Lower leg skin (tissue), 4 donors: ENCODE measurements at regions not wholly inside any gene's neighbourhood (a gene's known extent, or its start where the extent isn't known, plus 50 kb on each side); places are given as distances from the start of the nearest gene placed in this dataset.
"Not testable (repeated sequence)": the region's sequence is repeated elsewhere in the genome, so short reads cannot be mapped to it uniquely, and the experiment has no call there.

ENCODE experiments used
- DNase-seq, 2 donors: peaks; one replicate each; pipeline ENCODE4 v3.0.0-alpha.2; 2019; ENCODE audit warnings: low spot score in 2 of 2
- H3K4me3 ChIP-seq: fragments of 200-600 bp; sonication (generic); 2 replicates; pipeline ENCODE4 v1.5.1; 2017; ENCODE audit warnings: mild to moderate bottlenecking, low read depth; ENCODE audit not compliant: poor library complexity, severe bottlenecking
- CTCF ChIP-seq, 3 donors: fragments of 450-650 bp; IDR thresholded peaks; one replicate each; pipeline ENCODE4 v1.5.1; 2016; ENCODE audit warnings: antibody characterized with exemption in 3 of 3, mild to moderate bottlenecking in 3 of 3, moderate library complexity in 2 of 3
- POLR2A ChIP-seq, 2 donors: fragments of 450-650 bp; IDR thresholded peaks; one replicate each; pipeline ENCODE4 v1.6.1; 2016 to 2017; ENCODE audit warnings: antibody characterized with exemption in 2 of 2, mild to moderate bottlenecking in 1 of 2, moderate library complexity in 1 of 2
- WGBS, 2 donors: methylation state at CpG; one replicate each; pipeline ENCODE4 v1.1.5; 2018; 5-methylcytosine and 5-hydroxymethylcytosine counted together
- intact Hi-C: fragments of 100-400 bp; cut with DNase I; formaldehyde crosslinking; loops from one replicate; pipeline ENCODE4 v1.15.0; 2023; ENCODE audit warnings: low total_unique reads

GRCh38 chrX:139015627-139016026 lies 304.1 kb upstream of the FGF13 start:
- no peak for DNase-seq
- TF ChIP-seq CTCF (IDR thresholded peaks at IDR 0.05) = no peak
- TF ChIP-seq POLR2A (IDR thresholded peaks at IDR 0.05) = no peak
- H3K4me3 ChIP-seq = no peak overlapping the region
- WGBS, 2 donors = 83 to 88% methylated on average over 1 of the region's 1 CpG
- intact Hi-C loops = no loop called here

DNA sequence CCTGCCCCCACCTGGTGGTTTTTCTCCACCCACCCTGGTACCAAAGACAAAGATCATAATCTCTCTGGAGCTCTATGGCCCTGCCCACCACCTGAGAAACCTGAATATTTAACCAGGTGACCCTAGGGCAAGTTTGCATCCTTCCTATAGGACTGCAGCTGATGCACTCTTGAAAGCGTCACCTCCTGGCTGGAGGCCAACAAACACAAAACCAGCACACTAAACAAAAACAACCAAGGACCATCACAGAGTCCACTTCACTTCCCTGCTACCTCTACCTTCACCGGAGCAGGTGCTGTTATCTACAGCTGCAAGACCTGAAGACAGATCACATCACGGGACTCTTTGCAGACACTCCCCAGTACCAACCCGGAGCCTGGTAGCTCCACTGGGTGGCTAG lies 296.7 kb upstream of the FGF13 start:
- H3K4me3 ChIP-seq = no peak overlapping the region
- DNase-seq = no peak
- intact Hi-C loops = no loop called here
- TF ChIP-seq CTCF (IDR thresholded peaks at IDR 0.05) (no peak), POLR2A (IDR thresholded peaks at IDR 0.05) (no peak)
- WGBS, 2 donors = 79 to 89% methylated on average over 4 of the region's 4 CpGs

- 91 to 97% methylated on average over 9 to 20 of the region's 34 CpGs for WGBS, 2 donors
- H3K4me3 ChIP-seq, intact Hi-C loops, DNase-seq: not testable (repeated sequence)
Observed at GRCh38 chrX:139003856-139004527, 292.5 kb upstream of the FGF13 start.

DNA sequence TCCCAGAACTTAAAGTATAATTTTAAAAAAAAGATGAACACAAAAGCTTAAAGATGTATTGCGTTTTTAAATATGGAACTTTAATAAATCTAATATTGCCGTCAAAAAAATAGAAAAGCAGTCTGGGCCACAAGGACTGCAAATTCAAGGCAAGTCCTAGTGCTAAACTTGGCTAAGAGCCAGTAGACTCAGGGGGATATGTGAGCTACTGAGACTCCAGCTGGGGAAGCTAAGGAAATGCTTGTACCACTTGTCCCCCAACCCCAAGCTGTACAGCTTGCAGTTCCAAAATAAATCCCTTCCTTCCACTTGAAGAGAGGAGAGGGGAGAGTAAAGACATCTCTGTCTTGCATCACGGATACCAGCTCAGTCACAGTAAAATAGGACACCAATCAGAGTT lies 290.8 kb upstream of the FGF13 start:
- intact Hi-C loops = no loop called here
- DNase-seq = no peak
- WGBS, 2 donors = 82 to 92% methylated on average over 3 of the region's 3 CpGs
- no peak for TF ChIP-seq CTCF (IDR thresholded peaks at IDR 0.05)
- no peak for TF ChIP-seq POLR2A (IDR thresholded peaks at IDR 0.05)
- no peak overlapping the region for H3K4me3 ChIP-seq

GRCh38 chrX:138996268-138996667 lies 284.8 kb upstream of the FGF13 start:
- H3K4me3 ChIP-seq = no peak overlapping the region
- WGBS, 2 donors = 83 to 86% methylated on average over 8 to 11 of the region's 11 CpGs
- intact Hi-C loops = no loop called here
- TF ChIP-seq CTCF (IDR thresholded peaks at IDR 0.05) (no peak), POLR2A (IDR thresholded peaks at IDR 0.05) (no peak)
- DNase-seq = no peak

GRCh38 chrX:138995458-138995857 lies 283.9 kb upstream of the FGF13 start:
- intact Hi-C loops = no loop called here
- 80 to 91% methylated on average over 2 of the region's 2 CpGs for WGBS, 2 donors
- TF ChIP-seq POLR2A (IDR thresholded peaks at IDR 0.05) (no peak), CTCF (IDR thresholded peaks at IDR 0.05) (no peak)
- no peak for DNase-seq
- H3K4me3 ChIP-seq = no peak overlapping the region

GRCh38 chrX:138990425-138990824 lies 278.9 kb upstream of the FGF13 start:
- H3K4me3 ChIP-seq, intact Hi-C loops, DNase-seq: not testable (repeated sequence)
- 73 to 81% methylated on average over 8 of the region's 8 CpGs for WGBS, 2 donors
